HG03039 (cell line): ENCODE measurements at regions not wholly inside any gene's neighbourhood (a gene's known extent, or its start where the extent isn't known, plus 50 kb on each side); places are given as distances from the start of the nearest gene placed in this dataset.

Experiments
- ATAC-seq: cut with Tn5 transposase; IDR thresholded peaks from one replicate; pipeline ENCODE4 v1.9.1; 2021; ENCODE audit warnings: mild to moderate bottlenecking, moderate library complexity; ENCODE audit not compliant: unreplicated experiment

- ATAC-seq, result no peak
Observed at GRCh38 chr14:41409806-41410205, 196.9 kb upstream of the LRFN5 start.

DNA sequence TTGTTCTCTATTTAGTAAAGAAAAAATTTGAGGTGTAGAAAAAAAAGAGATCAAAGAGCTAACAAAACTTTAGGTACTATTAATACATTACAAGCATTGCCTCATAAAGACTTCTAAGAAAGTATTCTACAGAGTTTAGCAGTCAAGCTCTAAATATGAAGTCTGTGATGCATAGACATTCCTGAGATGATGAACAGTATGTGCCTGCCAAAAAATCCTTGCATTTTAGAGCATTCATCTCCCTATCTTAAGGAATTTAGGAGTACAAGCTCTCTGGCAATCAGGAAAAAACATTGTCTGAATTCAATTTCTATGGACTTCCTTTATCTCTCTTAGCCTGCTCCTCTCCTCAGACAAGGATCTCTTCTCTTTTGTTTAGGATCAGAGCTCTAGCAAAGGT is 202.6 kb upstream of the LRFN5 start:
- no peak for ATAC-seq

DNA sequence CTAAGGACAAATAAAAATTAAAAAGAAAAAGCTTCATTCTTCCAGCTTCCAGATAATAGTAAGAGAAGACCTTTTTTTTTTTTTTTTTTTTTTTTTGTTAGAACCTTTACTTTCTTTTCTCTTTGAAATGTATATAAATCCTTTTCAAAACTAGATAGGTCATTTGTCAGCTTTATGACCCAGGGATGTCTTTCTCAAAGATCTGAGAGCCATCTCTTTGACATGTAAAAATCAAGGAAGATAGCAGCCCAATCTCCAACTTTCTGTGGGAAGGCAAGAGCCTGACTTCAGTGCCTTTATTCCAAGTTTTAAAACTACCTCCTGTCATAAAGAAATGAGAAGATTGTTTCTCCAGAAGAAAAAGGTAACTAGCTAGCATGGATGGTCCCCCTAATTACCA is 203.3 kb upstream of the LRFN5 start:
- ATAC-seq, result no peak

- ATAC-seq, result no peak
Observed at GRCh38 chr14:41397926-41398325, 208.8 kb upstream of the LRFN5 start.

DNA sequence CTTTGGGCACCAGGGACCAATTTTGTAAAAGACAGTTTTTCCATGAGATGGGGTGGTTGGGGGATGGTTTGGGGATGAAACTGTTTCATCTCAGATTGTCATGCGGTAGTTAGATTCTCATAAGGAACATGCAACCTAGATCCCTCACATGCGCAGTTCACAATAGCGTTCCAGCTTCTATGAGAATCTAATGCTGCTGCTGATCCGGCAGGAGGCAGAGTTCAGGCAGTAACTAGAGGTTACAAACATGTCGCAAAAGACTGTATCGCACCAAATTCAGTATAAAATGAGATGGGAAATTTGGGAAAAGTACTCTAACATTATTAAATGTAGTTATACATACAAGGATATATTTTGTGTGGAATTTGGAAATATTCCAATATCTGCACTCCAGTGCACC is 213.2 kb upstream of the LRFN5 start:
- ATAC-seq, result no peak

DNA sequence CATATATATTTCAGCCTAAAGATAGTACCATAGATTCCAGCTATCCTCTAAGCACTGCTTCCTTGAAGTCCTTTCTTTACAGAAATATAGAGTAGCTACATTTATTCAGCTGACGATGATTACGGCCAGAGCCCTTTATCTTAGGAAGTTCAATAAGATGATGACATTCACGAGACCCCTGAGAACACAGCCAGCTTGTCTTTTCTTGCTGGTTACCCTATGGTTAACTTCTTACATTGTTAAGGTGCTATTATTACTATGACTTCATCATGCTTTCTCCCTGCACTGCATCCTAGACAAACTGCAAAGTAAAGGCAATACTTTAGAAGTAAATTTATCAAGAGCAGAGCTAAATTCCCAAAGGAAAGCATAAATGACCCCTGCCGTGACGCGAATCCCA is 214.4 kb upstream of the LRFN5 start:
- no peak for ATAC-seq

DNA sequence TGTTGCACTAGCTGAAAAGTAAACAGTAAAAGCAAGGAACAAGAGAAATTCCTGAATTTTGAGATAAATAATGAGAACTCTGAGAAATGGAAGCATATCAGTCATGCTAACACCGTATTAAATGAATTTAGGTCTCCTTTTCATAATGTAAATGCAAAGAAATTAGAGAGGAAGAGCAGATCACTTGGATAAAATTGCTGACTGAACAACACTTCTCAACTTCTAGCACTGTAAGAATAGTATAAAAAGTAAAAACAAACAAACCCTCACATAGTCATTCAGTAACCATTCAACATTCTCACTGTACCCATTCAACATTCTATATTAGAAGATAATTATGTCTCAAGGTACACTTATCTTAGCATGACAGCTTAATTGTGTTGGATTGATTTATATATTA is 217.3 kb upstream of the LRFN5 start:
- no peak for ATAC-seq

GRCh38 chr14:41385797-41386196 is 220.9 kb upstream of the LRFN5 start:
- ATAC-seq, result no peak

- no peak for ATAC-seq
Observed at GRCh38 chr14:41380017-41380416, 226.7 kb upstream of the LRFN5 start.

DNA sequence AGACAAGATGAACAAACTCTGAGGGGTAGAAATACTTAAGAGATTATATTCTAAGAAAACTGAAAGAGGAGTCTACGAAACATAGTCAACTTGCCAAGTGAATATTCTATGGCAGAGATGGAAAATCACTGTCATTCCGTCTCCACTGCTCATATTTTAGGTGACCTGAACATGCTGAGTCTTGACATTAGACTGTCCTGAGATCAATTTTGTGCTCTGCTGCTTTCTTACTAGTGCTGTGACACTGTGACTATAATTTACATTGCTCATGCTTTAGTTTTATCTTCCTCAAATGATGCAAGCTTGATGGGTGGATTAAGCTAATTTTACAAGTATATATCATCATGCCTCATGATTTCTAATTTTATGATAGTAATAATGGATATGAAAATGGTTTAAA is 228.2 kb upstream of the LRFN5 start:
- no peak for ATAC-seq

DNA sequence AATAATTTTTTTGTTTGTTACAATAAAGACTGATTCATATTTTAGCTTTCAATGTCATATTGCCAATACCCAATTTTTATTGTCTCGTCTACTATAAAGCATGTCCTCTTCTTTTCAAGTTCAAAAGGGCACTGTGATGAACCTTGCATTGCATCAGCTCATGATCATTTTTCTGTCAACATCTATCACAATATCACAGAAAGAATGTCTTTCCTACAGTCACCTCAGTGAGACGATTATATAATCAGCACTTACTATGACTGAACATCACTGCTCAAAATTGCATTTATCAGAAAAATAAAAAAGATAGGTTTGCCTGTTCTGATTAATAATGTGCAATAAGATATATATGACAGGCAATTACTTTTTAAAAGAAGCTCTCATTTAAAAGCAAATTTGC is 228.7 kb upstream of the LRFN5 start:
- no peak for ATAC-seq

DNA sequence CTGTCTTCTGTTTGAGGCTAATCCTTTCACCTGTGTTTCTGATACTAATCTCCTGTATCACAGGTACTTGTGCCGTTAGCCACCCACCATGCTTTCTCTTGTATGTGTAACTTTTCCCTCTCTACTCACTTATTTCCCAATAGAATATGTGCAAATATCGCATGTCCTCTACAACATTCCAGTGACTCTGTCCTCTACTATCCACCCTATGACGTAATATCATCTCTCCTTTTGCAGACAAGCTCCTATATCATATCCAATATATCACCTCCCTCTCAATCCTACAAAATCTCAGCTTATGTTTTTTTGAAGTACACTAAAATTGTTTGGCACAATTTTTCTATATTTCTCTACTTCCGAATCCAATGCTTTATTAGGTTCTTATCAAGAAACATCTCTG is 232.6 kb upstream of the LRFN5 start:
- no peak for ATAC-seq

DNA sequence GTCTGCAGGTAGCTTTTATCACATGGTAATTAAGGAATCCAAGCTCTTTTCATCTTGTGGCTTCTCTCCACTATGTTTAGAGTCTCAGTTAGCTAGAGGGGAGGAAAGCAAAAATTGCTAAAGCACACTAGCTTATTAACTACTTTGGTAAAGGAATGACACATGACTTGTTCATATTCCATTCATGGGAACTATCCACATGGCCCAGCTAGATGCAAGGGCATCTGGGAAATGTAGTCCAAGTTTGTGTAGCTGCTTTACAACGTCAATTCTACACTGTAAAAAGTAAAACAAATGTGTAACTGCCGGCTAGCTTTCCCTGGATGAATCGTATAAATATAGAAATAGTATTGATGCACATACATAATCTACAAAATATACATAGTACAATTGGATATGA is 244.5 kb upstream of the LRFN5 start:
- ATAC-seq, result no peak

GRCh38 chr14:41360126-41360525 is 246.6 kb upstream of the LRFN5 start:
- no peak for ATAC-seq

- ATAC-seq, result no peak
Observed at GRCh38 chr14:41355866-41356265, 250.8 kb upstream of the LRFN5 start.

DNA sequence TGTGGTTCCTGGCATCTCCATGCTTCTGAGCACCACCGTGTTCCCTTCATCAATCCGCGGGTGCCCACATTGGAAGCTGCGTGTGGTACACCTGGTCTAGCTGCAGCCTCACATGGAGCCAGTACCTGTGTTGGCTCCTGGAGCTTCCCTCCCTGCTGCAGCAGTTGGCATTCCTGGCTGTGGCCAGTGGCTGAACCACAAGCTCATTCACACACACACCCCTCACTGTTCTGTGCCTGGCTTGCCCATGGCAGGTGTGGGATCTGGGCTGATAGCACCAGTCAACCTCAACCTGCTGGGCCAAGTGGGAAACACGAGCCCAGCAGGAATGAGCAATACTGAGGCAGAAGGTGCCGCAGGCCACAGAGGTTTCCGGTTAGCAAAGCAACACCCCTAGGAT is 256.2 kb upstream of the LRFN5 start:
- no peak for ATAC-seq

DNA sequence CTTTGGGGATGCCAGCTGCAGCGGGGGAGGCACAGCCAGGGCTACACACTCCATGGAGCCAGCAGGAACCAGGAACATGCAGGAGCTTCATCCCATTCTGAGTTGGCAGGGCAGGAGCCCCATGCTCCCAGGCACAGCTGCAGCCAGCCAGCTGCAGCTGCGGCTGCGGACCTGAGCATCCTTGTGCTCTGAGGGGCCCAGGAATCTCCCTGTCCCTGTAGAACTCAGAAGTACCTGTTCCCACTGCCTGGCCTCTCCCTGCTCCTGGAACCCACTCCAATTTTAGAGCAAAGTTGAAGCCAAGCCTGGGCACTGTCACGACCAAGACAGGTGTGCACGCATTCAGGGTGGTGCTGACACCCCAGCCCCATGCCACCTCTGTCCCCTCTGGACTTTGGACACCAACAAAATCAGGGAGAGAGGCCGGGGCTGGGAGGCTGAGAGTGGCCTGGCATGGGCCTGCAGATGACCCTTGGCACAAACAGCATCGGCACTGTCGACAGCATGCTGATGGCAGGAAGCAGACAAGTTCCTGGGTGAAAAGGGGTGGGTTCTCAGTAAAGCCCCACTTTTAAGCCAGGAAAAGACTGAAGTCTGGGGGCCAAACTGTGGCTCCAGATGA is 257.3 kb upstream of the LRFN5 start:
- no peak for ATAC-seq

DNA sequence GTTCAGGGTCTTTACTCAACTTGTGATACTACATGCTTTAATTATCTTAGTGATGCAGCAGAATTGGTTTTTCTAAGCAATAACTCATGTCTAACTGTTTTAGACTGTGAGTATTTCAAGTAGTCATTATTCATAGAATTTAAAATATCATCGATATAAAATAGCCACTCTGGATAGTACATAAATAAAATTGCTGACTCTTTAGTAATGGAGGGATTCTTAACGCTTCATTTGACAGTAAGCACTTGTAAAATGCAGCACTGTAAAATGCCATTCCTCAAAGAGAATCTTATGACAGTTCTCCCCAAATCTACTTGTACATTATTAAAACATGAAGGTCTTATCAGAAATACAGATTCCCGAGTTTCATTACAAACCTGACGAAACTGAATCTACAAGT is 262.8 kb upstream of the LRFN5 start:
- ATAC-seq, result no peak

DNA sequence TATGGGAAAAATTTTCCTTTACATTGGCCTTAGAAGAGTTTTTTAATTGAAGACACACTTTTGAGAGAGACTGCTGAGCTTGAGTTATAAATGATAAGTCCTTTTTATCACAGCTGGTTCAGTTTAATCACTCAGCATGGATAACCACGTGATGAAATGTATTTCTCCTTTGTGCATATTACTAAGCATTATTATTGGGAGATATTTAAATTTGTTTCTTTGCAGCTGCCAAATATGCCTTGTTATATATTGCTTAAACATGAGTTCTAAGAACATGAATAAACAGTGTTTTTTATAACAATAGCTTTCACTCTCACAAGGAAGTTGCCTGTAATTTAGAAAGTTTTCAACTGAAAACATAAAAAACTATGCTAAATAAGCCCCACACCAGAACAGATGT is 293.5 kb upstream of the LRFN5 start:
- ATAC-seq, result no peak

- no peak for ATAC-seq
Observed at GRCh38 chr14:41303506-41303905, 303.2 kb upstream of the LRFN5 start.

DNA sequence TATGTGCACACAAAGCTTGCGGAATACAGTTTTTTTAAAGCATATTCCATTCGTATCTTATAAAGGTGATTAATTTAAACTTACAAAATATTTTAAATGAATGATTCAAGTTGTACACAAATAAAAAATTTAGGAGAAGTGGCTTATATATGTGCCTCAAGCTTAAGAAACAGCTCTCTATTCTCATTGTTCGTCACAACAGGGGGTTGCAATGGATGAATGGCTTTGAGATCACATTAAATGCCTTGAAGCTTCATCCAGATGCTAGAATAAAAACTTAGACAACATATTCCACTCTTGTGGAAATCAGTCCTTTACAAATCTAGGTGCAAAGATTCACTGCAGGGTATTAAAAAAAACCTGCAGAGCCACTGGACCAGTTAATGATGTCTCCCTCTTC is 303.9 kb upstream of the LRFN5 start:
- ATAC-seq, result no peak

GRCh38 chr14:41299924-41300323 is 306.8 kb upstream of the LRFN5 start:
- ATAC-seq, result no peak

DNA sequence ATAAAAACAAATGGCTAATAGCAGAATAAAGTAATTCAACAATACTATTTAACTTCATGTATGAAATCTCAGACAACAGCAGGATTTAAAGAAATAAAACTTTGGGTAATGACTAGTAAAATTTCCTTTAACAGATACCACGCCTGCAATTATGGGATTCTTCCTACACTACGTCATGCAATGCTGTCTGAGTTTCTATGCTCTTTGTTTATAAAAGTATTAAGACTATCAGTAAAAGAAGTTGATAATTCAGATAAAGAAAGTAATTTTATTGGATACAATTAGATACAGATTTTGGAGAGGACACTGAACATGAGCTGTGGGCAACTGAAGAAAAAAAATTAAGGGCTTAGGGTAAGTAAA is 308.4 kb upstream of the LRFN5 start:
- ATAC-seq, result no peak
